ENCODE measurements at regions not wholly inside any gene's neighbourhood (a gene's known extent, or its start where the extent isn't known, plus 50 kb on each side); places are given as distances from the start of the nearest gene placed in this dataset.
"Not testable (repeated sequence)": the region's sequence is repeated elsewhere in the genome, so short reads cannot be mapped to it uniquely, and the experiment has no call there.

DNA sequence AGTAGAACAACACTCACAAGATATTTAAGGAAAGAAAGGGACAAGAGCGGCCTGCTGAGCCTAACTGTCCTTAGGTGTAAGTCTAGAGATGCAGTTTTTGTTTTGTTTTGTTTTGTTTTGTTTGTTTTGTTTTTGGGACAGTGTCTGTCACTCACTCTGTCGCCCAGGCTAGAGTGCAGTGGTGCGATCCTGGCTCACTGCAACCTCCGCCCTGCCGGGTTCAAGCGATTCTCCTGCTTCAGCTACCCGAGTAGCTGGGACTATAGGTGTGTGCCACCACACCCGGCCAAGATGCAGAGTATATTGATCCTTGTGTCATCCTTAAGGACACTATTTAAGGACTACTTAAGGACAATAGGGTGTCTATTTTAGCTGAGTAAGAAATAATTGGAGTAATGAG lies 84.1 kb upstream of the PARD3 start:
- Histone ChIP-seq H3K9ac (ENCODE audit: low read length) (no peak overlapping the region), H3K4me1 (ENCODE audit: low read length) (no peaks in the 10 kb centered on the region), H2AFZ (ENCODE audit: low read depth, low read length) (no peak overlapping the region), H4K20me1 (ENCODE audit: insufficient read depth, low read length) (no peaks in the 10 kb centered on the region), H3K79me2 (ENCODE audit: low read length) (no peaks in the 10 kb centered on the region), H3K27me3 (ENCODE audit: low read depth, low read length) (no peaks in the 10 kb centered on the region), H3K36me3 (replicated peaks; ENCODE audit: low read depth, low read length) (no peaks in the 10 kb centered on the region), H3K9me3 (ENCODE audit: insufficient read depth, low read length) (no peaks in the 10 kb centered on the region), H3K4me2 (ENCODE audit: low read length) (no peak overlapping the region), H3K4me3 (ENCODE audit: low read length) (no peak overlapping the region), H3K27ac (ENCODE audit: low read length) (no peak overlapping the region)
- TF ChIP-seq EZH2phosphoT487 (IDR thresholded peaks at IDR 0.05; ENCODE audit: low read depth), result no peak
- TF ChIP-seq, protein P1, sequence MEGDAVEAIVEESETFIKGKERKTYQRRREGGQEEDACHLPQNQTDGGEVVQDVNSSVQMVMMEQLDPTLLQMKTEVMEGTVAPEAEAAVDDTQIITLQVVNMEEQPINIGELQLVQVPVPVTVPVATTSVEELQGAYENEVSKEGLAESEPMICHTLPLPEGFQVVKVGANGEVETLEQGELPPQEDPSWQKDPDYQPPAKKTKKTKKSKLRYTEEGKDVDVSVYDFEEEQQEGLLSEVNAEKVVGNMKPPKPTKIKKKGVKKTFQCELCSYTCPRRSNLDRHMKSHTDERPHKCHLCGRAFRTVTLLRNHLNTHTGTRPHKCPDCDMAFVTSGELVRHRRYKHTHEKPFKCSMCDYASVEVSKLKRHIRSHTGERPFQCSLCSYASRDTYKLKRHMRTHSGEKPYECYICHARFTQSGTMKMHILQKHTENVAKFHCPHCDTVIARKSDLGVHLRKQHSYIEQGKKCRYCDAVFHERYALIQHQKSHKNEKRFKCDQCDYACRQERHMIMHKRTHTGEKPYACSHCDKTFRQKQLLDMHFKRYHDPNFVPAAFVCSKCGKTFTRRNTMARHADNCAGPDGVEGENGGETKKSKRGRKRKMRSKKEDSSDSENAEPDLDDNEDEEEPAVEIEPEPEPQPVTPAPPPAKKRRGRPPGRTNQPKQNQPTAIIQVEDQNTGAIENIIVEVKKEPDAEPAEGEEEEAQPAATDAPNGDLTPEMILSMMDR (IDR thresholded peaks at IDR 0.05; ENCODE audit: low read depth, low read length), result no peak

DNA sequence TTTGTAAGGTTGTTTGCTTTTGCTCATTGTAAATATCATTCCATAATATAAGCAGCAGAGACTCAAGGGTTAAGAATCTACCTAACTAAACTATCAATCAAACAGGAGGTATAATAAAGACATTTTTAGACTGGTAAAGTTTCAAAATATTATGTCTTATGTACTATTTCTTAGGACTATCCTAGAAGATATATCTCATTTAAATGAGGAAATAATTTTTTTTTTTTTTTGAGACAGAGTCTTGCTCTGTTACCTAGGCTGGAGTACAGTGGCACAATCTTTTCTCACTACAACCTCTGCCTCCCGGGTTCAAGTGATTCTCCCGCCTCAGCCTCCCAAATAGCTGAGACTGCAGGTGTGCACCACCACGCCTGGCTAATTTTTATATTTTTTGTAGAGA lies 80.9 kb upstream of the PARD3 start:
- no peaks in the 10 kb centered on the region for H4K20me1 ChIP-seq (ENCODE audit: insufficient read depth, low read length)
- H3K9ac ChIP-seq (ENCODE audit: low read length), result no peak overlapping the region
- H3K4me2 ChIP-seq (ENCODE audit: low read length), result no peak overlapping the region

DNA sequence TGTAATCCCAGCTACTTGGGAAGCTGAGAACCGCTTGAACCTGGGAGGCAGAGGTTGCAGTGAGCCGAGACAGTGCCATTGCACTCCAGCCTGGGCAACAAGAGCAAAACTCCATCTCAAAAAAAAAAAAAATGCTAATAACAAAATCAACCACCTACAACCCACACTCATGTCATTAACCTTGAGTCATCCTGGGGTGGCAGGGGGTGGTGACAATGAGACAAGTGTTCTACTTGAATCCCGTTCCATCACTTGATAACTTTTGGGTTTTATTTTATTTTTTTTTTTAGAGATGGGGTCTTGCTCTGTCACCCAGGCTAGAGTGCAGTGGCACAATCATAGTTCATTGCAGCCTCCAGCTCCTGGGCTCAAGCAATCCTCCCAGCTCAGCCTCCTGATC lies 80.0 kb upstream of the PARD3 start:
- H3K27ac ChIP-seq (ENCODE audit: low read length); H2AFZ ChIP-seq (ENCODE audit: low read depth, low read length); H3K9me3 ChIP-seq (ENCODE audit: insufficient read depth, low read length); H4K20me1 ChIP-seq (ENCODE audit: insufficient read depth, low read length); H3K36me3 ChIP-seq (replicated peaks; ENCODE audit: low read depth, low read length); H3K79me2 ChIP-seq (ENCODE audit: low read length); H3K4me1 ChIP-seq (ENCODE audit: low read length); H3K9ac ChIP-seq (ENCODE audit: low read length); H3K4me3 ChIP-seq (ENCODE audit: low read length); H3K27me3 ChIP-seq (ENCODE audit: low read depth, low read length); H3K4me2 ChIP-seq (ENCODE audit: low read length): not testable (repeated sequence)

More for the DNA sequence above, 80.9 kb upstream of the PARD3 start:
- Histone ChIP-seq H3K27ac (ENCODE audit: low read length) (no peak overlapping the region), H3K79me2 (ENCODE audit: low read length) (no peaks in the 10 kb centered on the region), H3K9me3 (ENCODE audit: insufficient read depth, low read length) (no peaks in the 10 kb centered on the region), H2AFZ (ENCODE audit: low read depth, low read length) (no peak overlapping the region), H3K27me3 (ENCODE audit: low read depth, low read length) (no peaks in the 10 kb centered on the region), H3K36me3 (replicated peaks; ENCODE audit: low read depth, low read length) (no peaks in the 10 kb centered on the region), H3K4me1 (ENCODE audit: low read length) (no peaks in the 10 kb centered on the region), H3K4me3 (ENCODE audit: low read length) (no peak overlapping the region)
- TF ChIP-seq EZH2phosphoT487 (IDR thresholded peaks at IDR 0.05; ENCODE audit: low read depth), result no peak
- TF ChIP-seq, protein P1 (IDR thresholded peaks at IDR 0.05; ENCODE audit: low read depth, low read length), result no peak

DNA sequence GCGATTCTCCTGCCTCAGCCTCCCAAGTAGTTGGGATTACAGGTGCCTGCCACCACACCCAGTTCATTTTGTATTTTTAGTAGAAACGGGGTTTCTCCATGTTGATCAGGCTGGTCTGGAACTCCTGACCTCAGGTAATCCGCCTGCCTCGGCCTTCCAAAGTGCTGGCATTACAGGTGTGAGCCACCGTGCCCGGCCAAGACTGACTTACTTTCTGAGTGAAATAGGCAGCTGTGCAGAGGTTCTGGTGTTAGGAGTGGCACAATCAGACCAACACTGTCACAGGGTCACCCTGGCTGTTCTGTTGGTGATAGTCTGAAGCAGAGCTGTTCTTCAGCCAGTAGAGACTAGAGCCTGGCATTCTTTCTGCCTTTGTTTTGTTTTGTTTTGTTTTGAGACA lies 77.4 kb upstream of the PARD3 start:
- not testable (repeated sequence) for H3K4me3 ChIP-seq (ENCODE audit: low read length); H3K36me3 ChIP-seq (replicated peaks; ENCODE audit: low read depth, low read length); H3K4me1 ChIP-seq (ENCODE audit: low read length); H3K4me2 ChIP-seq (ENCODE audit: low read length); H4K20me1 ChIP-seq (ENCODE audit: insufficient read depth, low read length); H3K27me3 ChIP-seq (ENCODE audit: low read depth, low read length); H2AFZ ChIP-seq (ENCODE audit: low read depth, low read length); H3K79me2 ChIP-seq (ENCODE audit: low read length); H3K27ac ChIP-seq (ENCODE audit: low read length); H3K9me3 ChIP-seq (ENCODE audit: insufficient read depth, low read length); H3K9ac ChIP-seq (ENCODE audit: low read length)

DNA sequence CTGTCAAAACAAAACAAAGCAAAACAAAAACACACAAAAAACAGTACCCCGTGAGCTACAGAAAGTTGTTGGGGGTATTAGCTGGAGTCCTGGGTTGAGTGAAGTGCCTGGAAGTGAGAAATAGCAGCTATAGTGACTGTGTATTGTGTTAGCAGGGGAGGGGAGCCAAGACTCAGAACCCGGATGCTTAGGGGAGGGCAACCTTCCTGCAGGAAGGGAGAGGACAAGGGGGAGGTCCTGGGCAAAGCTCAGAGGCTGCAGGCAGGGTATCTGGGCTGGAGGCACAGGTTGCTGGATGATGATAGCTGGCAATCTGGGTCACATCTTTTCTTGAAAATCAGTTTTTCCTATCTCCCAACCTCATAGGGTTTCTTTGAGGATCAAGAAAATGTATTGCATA lies 75.8 kb upstream of the PARD3 start:
- H3K4me3 ChIP-seq (ENCODE audit: low read length), result no peak overlapping the region
- H3K27ac ChIP-seq (ENCODE audit: low read length), result no peak overlapping the region
- no peak for TF ChIP-seq EZH2phosphoT487 (IDR thresholded peaks at IDR 0.05; ENCODE audit: low read depth)
- TF ChIP-seq, protein P1 (IDR thresholded peaks at IDR 0.05; ENCODE audit: low read depth, low read length), result no peak
- H3K79me2 ChIP-seq (ENCODE audit: low read length), result no peaks in the 10 kb centered on the region
- H3K36me3 ChIP-seq (replicated peaks; ENCODE audit: low read depth, low read length), result no peaks in the 10 kb centered on the region
- H3K4me2 ChIP-seq (ENCODE audit: low read length), result no peak overlapping the region
- no peak overlapping the region for H2AFZ ChIP-seq (ENCODE audit: low read depth, low read length)
- no peaks in the 10 kb centered on the region for H3K9me3 ChIP-seq (ENCODE audit: insufficient read depth, low read length)
- no peak overlapping the region for H3K9ac ChIP-seq (ENCODE audit: low read length)
- H4K20me1 ChIP-seq (ENCODE audit: insufficient read depth, low read length), result no peaks in the 10 kb centered on the region
- no peaks in the 10 kb centered on the region for H3K27me3 ChIP-seq (ENCODE audit: low read depth, low read length)
- no peaks in the 10 kb centered on the region for H3K4me1 ChIP-seq (ENCODE audit: low read length)
